GM12878 (cell line): ENCODE measurements at regions not wholly inside any gene's neighbourhood (a gene's known extent, or its start where the extent isn't known, plus 50 kb on each side); places are given as distances from the start of the nearest gene placed in this dataset.

Experiments
- ATAC-seq: fragments of 200-7000 bp; cut with Tn5 transposase; 3 replicates; pipeline ENCODE4 v1.9.1; 2020; ENCODE audit warnings: mild to moderate bottlenecking, moderate library complexity
- BruUV-seq: library from RNA; stranded (reverse); fragments of 400-500 nt; replicated peaks from 2 replicates; lab custom pipeline; 2021; lab: Mats Ljungman, UMichigan
- CTCF ChIA-PET: fragments of 300-600 bp; sonication (Branson Sonifier 250); formaldehyde crosslinking; extraction: SDS; loops from one replicate; lab custom pipeline; 2021; ENCODE audit warnings: inconsistent platforms; lab: Yijun Ruan, JAX
- POLR2A ChIA-PET: fragments of 350-600 bp; formaldehyde crosslinking; extraction: SDS; loops from one replicate; lab custom pipeline; 2021; ENCODE audit warnings: inconsistent platforms; lab: Charles Lee
- RAD21 ChIA-PET: fragments of 300-600 bp; sonication (Branson Sonifier 250); formaldehyde crosslinking; loops from one replicate; lab custom pipeline; 2023; ENCODE audit warnings: antibody characterized with exemption; ENCODE audit not compliant: unreplicated experiment; lab: Charles Lee
- SMC1A ChIA-PET: fragments of 300-600 bp; sonication (Branson Sonifier 250); formaldehyde crosslinking; loops from one replicate; lab custom pipeline; 2023; ENCODE audit not compliant: unreplicated experiment, uncharacterized antibody; lab: Charles Lee
- DNase-seq: peaks from one replicate; pipeline ENCODE4 v3.0.0-alpha.2; 2011; ENCODE audit warnings: low read depth, low spot score
- FAIRE-seq: peaks from 3 replicates; lab custom pipeline; 2011; peaks lifted over from hg19 to GRCh38; lab: Jason Lieb, UNC
- H2AFZ ChIP-seq: 2 replicates; pipeline ENCODE4 v1.6.0; 2011; ENCODE audit warnings: low read depth, low read length, control low read depth; ENCODE audit not compliant: control insufficient read depth
- H3K27ac ChIP-seq: 2 replicates; pipeline ENCODE4 v1.5.1; 2011; ENCODE audit warnings: control low read depth; ENCODE audit not compliant: control insufficient read depth, insufficient read depth
- H3K27me3 ChIP-seq, 2 experiments: replicated peaks in 1 of 2; 2 replicates each; pipeline versions ENCODE4 v1.6.0 to v1.6.1; 2011; ENCODE audit warnings: low read length in 1 of 2; ENCODE audit not compliant: control insufficient read depth in 2 of 2, insufficient read depth in 2 of 2
- H3K36me3 ChIP-seq, 2 experiments: 2 replicates each; pipeline ENCODE4 v1.5.1; 2011; ENCODE audit warnings: low read length in 1 of 2; ENCODE audit not compliant: control insufficient read depth in 2 of 2, insufficient read depth in 2 of 2
- H3K4me1 ChIP-seq: 2 replicates; pipeline ENCODE4 v1.6.1; 2011; ENCODE audit warnings: mild to moderate bottlenecking, low read length, moderate library complexity, mixed read lengths; ENCODE audit not compliant: control insufficient read depth, insufficient read depth
- H3K4me2 ChIP-seq: 2 replicates; pipeline ENCODE4 v1.6.0; 2011; ENCODE audit warnings: control low read depth; ENCODE audit not compliant: control insufficient read depth, insufficient read depth
- H3K4me3 ChIP-seq: fragments of 200-600 bp; sonication (generic); 2 replicates; pipeline ENCODE4 v1.5.1; 2016
- H3K79me2 ChIP-seq: 2 replicates; pipeline ENCODE4 v1.6.0; 2011; ENCODE audit warnings: low read length; ENCODE audit not compliant: control insufficient read depth, insufficient read depth
- H3K9ac ChIP-seq: 2 replicates; pipeline ENCODE4 v1.8.0; 2011; ENCODE audit warnings: low read length, control low read depth, mixed read lengths; ENCODE audit not compliant: control insufficient read depth, insufficient read depth
- H3K9me3 ChIP-seq: replicated peaks from 3 replicates; pipeline ENCODE4 v1.5.1; 2011; ENCODE audit warnings: mild to moderate bottlenecking, low read length; ENCODE audit not compliant: control insufficient read depth, insufficient read depth
- H4K20me1 ChIP-seq: 2 replicates; pipeline ENCODE4 v1.6.0; 2011; ENCODE audit not compliant: control insufficient read depth, insufficient read depth
- CBFB ChIP-seq: IDR thresholded peaks from 2 replicates; pipeline ENCODE4 v1.6.1; 2016; ENCODE audit warnings: antibody characterized with exemption, low read depth
- CEBPB ChIP-seq, 2 experiments: fragments of 150-350 bp in 1 of 2; IDR thresholded peaks; 2 replicates each; pipeline ENCODE4 v1.6.1; 2012 to 2014; ENCODE audit warnings: low read depth in 2 of 2, low read length in 2 of 2, borderline replicate concordance in 1 of 2, inconsistent platforms in 1 of 2
- CUX1 ChIP-seq: IDR thresholded peaks from 2 replicates; pipeline ENCODE4 v1.6.1; 2012; ENCODE audit warnings: improper control_type of control experiment, low read depth, low read length; ENCODE audit not compliant: insufficient replicate concordance
- KDM1A ChIP-seq: fragments of 200-600 bp; sonication (generic); IDR thresholded peaks from 2 replicates; pipeline ENCODE4 v1.6.1; 2016; ENCODE audit warnings: borderline replicate concordance
- LARP7 ChIP-seq: fragments of 450-650 bp; IDR thresholded peaks from 2 replicates; pipeline ENCODE4 v1.6.1; 2017; ENCODE audit warnings: mild to moderate bottlenecking
- MTA3 ChIP-seq: IDR thresholded peaks from 2 replicates; pipeline ENCODE4 v1.6.1; 2012; ENCODE audit warnings: low read length, inconsistent platforms, borderline replicate concordance
- NR2F1 ChIP-seq: fragments of 450-650 bp; conservative IDR thresholded peaks from 2 replicates; pipeline ENCODE4 v1.6.1; 2017; ENCODE audit warnings: mild to moderate bottlenecking
- PKNOX1 ChIP-seq: fragments of 450-650 bp; IDR thresholded peaks from 2 replicates; pipeline ENCODE4 v1.6.1; 2016; ENCODE audit warnings: mild to moderate bottlenecking
- REST ChIP-seq: IDR thresholded peaks from 2 replicates; pipeline ENCODE4 v1.6.1; 2012; ENCODE audit warnings: mild to moderate bottlenecking, low read depth, low read length
- SMC3 ChIP-seq: IDR thresholded peaks from 2 replicates; pipeline ENCODE4 v1.6.1; 2011; ENCODE audit warnings: low read length, improper control_type of control experiment, borderline replicate concordance
- SPI1 ChIP-seq: IDR thresholded peaks from 2 replicates; pipeline ENCODE4 v1.6.1; 2011; ENCODE audit warnings: low read depth, mild to moderate bottlenecking, low read length, moderate library complexity, borderline replicate concordance; ENCODE audit not compliant: insufficient read depth
- SREBF2 ChIP-seq: IDR thresholded peaks from 2 replicates; pipeline ENCODE4 v1.6.1; 2012; ENCODE audit warnings: mild to moderate bottlenecking, low read length
- TAF1 ChIP-seq: IDR thresholded peaks from 2 replicates; pipeline ENCODE4 v1.6.1; 2011; ENCODE audit warnings: mild to moderate bottlenecking, low read depth, low read length, borderline replicate concordance
- USF1 ChIP-seq: IDR thresholded peaks from 2 replicates; pipeline ENCODE4 v1.6.1; 2011; ENCODE audit warnings: borderline replicate concordance, low read depth, mild to moderate bottlenecking, moderate library complexity, mixed read lengths, low read length; ENCODE audit not compliant: insufficient read depth; ENCODE audit errors: extremely low read length
- YBX1 ChIP-seq: fragments of 450-650 bp; IDR thresholded peaks from 2 replicates; pipeline ENCODE4 v1.6.1; 2016; ENCODE audit warnings: antibody characterized with exemption
- WGBS: methylation state at CpG from one replicate; pipeline ENCODE4 v1.1.6; 2016; ENCODE audit warnings: low lambda C conversion rate; ENCODE audit not compliant: insufficient replicate concordance, insufficient coverage; ENCODE audit errors: missing lambda C conversion rate; 5-methylcytosine and 5-hydroxymethylcytosine counted together
- in situ Hi-C: fragments of 300-500 bp; cut with MboI; formaldehyde crosslinking; loops from 9 replicates; pipeline ENCODE4 v1.14.3; 2018; ENCODE audit warnings: mixed read lengths
- intact Hi-C: fragments of 100-400 bp; cut with micrococcal nuclease; formaldehyde crosslinking; loops from one replicate; pipeline ENCODE4 v1.14.2; 2022; ENCODE audit not compliant: unreplicated experiment

GRCh38 chr1:59219916-59220315 is 77.0 kb upstream of the FGGY start:
- no peak overlapping the region for H3K9ac ChIP-seq
- POLR2A ChIA-PET: no interaction called here
- ATAC-seq (no peak), FAIRE-seq (no peak), DNase-seq (no peak)
- 64% methylated on average over 2 of the region's 2 CpGs for WGBS
- H3K27me3 ChIP-seq: no peaks in the 10 kb centered on the region
- no peaks in the 10 kb centered on the region for H3K4me1 ChIP-seq
- H3K9me3 ChIP-seq: no peaks in the 10 kb centered on the region
- in situ Hi-C loops (no loop called here), intact Hi-C loops (no loop called here)
- RAD21 ChIA-PET: no interaction called here
- no peaks in the 10 kb centered on the region for H3K36me3 ChIP-seq
- BruUV-seq: no TSS peak
- H4K20me1 ChIP-seq: no peaks in the 10 kb centered on the region
- CTCF ChIA-PET: no interaction called here
- no peak overlapping the region for H2AFZ ChIP-seq
- SMC1A ChIA-PET: interaction anchor here (1.0 kb wide), 1 partner anchor 12 kb away, joined by 3 read pairs; no protein-coding TSS in a partner anchor
- no peak overlapping the region for H3K4me2 ChIP-seq
- no peak overlapping the region for H3K27ac ChIP-seq
- H3K4me3 ChIP-seq: no peak overlapping the region
- no peaks in the 10 kb centered on the region for H3K79me2 ChIP-seq
- TF ChIP-seq KDM1A (no peak), CUX1 (no peak), MTA3 (no peak), NR2F1 (no peak), TAF1 (no peak), SPI1 (no peak), USF1 (no peak), CEBPB (IDR thresholded peaks at IDR 0.05; ENCODE audit: borderline replicate concordance in 1 of 2, low read depth in 2 of 2, low read length in 2 of 2) (no peak), SREBF2 (no peak), CBFB (no peak), PKNOX1 (no peak), REST (no peak), LARP7 (no peak), SMC3 (no peak), YBX1 (no peak)
